Erythroblast (primary cell): ENCODE measurements at regions not wholly inside any gene's neighbourhood (a gene's known extent, or its start where the extent isn't known, plus 50 kb on each side); places are given as distances from the start of the nearest gene placed in this dataset.

ENCODE experiments used
- GATA1 ChIP-seq: IDR thresholded peaks from 2 replicates; pipeline ENCODE4 v1.6.1; 2011; ENCODE audit warnings: low read depth, mild to moderate bottlenecking, control low read depth, low read length, moderate library complexity
- POLR2A ChIP-seq: IDR thresholded peaks from 2 replicates; pipeline ENCODE4 v1.6.1; 2011; ENCODE audit warnings: mild to moderate bottlenecking, low read length

DNA sequence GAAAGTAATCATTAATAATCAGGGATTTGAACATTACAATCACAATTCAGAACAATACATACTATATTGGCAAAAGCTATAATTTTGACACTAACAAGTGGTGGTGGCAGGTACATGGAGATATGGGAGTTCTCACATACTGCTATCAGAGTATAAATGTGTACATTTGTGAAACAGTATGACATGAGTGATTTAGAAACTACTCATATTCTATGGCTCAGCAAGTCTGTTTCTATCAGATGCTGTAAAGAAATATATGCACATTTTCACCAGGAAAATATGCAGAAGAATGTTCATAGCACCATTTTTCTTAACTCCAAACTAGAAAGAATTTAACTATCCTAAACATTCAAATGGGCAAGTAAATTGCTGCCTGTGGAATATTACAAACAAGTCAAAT, 620.0 kb downstream of the SH2D4B start:
- TF ChIP-seq POLR2A (no peak), GATA1 (no peak)
